GM19043 (cell line): ENCODE measurements at regions not wholly inside any gene's neighbourhood (a gene's known extent, or its start where the extent isn't known, plus 50 kb on each side); places are given as distances from the start of the nearest gene placed in this dataset.
A peak's percentile ranks its signal among the peaks of the same experiment; 100 is the strongest.

Experiments
- ATAC-seq: cut with Tn5 transposase; IDR thresholded peaks from one replicate; pipeline ENCODE4 v1.9.1; 2021; ENCODE audit warnings: low read depth; ENCODE audit not compliant: unreplicated experiment

DNA sequence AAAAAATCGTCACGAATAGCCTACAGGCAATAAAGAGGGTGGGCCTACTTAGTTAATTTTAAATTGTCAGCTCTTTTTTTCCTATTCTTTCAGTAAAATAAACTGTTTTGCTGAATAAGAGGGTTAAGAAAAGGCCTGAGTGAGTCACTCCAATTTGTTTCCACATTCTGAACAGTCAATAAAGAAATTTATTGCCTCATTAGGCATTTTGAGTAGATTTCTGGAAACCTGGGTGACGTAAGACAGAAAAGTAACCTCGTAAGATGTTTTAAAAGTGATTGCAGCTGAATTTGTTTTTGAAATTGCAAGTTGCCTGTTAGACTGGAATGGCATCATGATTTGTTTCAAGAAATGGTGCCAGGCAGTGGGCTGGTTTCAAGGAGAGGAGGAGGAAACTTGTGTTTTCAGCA is 439.3 kb downstream of the USP25 start:
- no peak for ATAC-seq

- ATAC-seq, result no peak
Observed at GRCh38 chr21:16169779-16170178, 440.0 kb downstream of the USP25 start.

GRCh38 chr21:16176570-16176969 is 446.8 kb downstream of the USP25 start:
- ATAC-seq, result no peak

- no peak for ATAC-seq
Observed at GRCh38 chr21:16177532-16177931, 447.8 kb downstream of the USP25 start.

DNA sequence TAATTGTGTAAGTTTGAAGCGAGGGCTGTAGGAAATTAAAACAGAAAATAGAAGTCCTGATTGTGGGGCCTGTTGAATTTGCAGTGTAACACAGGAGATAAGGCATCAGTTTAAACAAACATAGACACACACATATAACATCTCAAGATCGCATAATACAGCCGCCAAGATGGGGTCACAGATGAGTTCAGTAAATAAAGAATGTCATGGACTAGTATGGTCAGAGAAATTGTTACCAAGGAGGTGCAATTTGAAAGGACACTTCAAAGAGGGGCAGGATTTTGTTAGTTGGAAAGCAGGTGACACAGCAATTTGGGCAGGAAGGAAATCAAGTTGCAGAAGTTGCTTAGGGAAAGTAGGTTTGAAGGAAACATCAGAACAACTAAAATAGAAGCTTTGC is 450.0 kb downstream of the USP25 start:
- ATAC-seq, result no peak

DNA sequence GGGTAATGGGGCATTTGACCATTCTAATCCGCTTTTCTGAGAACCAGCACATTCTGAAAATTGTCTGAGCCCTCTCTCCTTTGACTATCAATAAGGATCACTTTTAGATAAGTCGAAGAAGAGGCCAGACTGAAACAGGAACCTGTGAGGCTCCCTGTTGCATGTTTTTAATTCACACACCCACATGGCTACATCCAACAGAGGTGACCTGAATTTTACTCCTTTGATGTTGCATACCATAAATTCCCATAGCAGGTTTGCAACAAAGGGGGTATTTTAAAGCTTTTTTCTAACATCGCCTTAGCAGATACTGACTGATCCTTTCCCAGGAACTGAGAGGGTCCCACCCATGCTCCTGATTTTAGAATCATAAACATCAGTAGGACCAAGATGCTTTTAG is 450.8 kb downstream of the USP25 start:
- ATAC-seq, result no peak

GRCh38 chr21:16181018-16181417 is 451.2 kb downstream of the USP25 start:
- no peak for ATAC-seq

DNA sequence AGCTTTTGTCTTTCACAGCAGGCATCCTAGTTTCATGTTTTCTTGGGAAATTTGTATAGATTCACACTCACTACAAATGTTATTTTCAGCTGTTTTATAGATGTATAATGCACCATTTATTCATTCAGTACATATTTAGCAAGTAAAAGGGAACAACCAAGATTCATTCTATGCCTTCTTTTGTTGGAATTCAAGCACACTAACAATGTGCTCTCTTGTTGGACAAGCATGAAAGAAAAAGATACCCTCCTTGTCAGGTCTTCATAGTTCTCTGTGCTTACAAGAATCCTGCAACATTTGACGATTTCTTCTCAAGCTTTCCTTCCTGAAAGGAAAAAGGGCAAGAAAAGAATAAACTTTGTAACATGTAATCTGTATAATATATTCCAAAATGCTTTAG is 456.0 kb downstream of the USP25 start:
- ATAC-seq, result no peak

DNA sequence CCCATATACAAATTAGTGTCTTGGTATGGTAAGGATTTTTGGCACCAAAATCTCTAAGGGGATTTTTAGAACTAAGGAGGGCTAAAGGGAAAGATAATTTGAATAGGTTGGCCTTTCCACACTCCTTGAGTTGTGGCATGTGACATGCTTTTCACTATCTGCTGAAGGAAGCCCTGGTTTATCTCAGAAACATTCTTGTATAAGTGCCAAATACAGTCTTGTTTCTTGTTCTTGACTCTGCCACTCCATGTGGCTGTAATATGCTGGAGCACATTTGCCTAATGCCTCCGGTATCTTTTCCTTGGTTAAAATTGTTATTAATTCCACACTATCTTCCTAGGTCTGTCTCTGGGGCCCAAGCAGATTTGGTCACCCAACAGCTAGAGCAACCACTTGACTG is 457.0 kb downstream of the USP25 start:
- no peak for ATAC-seq

DNA sequence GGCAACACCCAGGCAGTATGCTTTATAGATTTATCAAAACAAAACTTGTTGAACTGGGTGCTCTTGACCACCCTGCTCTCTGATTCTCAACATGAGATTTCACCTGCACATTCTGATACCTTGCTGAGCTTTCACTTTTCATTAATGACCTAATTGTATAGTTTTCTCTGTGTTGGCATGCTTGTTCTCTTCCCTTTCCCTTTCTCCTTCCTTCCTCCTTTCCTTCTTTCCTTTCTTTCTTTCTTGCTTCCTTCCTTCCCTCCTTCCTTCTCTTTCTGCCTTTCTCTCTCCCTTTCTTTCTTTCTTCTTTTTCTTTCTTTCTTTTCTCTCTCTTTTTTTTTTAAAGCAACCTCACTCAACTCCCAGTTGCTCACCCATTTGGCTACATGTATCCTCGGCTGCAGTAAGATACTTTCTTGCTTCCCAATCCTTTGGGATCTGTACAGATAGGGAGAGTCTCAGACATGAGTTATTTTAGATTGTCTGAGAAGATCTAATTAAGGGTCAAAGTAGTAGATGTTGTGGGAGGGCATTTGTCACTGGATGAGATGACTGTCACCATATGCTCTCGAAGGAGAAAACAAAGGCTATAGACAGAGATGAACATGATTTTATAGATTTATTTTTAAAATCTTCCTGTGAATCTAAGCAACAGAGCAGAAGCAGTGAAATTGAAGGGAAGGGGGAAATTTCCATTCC is 458.0 kb downstream of the USP25 start:
- ATAC-seq, result no peak

DNA sequence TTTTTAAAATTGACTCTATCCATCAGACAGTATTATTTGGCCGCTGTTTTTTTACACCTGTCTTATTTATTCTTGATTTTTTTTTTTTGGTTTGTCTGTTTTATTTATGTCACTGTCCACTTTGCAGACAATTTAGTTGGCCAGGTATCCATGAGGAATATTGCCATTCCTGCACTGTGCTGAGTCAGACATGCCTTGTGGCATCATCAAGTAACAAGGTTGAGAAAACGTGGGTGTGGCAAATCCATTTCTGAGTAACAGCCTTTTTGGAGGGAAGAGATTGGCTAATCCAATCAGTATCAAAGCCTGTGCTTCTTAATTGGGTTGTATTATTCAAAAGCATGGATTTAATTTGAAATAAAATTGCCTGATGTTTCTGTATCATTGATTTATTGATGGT is 463.1 kb downstream of the USP25 start:
- no peak for ATAC-seq

DNA sequence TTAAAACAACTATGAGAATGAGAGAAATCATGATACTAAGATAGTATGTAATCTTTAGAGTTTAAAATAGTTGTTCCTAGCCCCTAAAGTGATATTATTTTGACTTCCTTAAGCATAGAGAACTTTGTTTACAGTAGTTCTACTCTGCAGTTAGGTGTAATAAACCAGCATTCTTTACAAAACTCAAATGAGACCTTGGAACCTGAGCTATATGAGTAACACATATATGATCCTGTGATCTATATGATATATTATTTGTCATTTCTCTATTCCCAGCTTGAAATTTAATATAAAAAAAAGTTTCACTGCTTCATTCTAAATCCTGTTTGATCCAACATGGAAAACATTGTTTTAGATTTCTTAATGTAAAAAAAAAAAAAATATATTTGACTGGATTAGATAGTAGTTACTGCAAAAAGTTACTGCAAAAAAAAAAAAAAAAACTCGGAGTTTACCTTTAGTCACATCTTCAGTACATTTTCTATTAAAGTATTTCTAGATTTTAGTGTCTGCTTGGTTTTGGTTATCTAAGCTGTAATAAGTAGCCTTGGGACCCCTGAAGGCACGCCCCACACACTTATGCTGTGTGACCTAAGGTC is 463.8 kb downstream of the USP25 start:
- no peak for ATAC-seq

DNA sequence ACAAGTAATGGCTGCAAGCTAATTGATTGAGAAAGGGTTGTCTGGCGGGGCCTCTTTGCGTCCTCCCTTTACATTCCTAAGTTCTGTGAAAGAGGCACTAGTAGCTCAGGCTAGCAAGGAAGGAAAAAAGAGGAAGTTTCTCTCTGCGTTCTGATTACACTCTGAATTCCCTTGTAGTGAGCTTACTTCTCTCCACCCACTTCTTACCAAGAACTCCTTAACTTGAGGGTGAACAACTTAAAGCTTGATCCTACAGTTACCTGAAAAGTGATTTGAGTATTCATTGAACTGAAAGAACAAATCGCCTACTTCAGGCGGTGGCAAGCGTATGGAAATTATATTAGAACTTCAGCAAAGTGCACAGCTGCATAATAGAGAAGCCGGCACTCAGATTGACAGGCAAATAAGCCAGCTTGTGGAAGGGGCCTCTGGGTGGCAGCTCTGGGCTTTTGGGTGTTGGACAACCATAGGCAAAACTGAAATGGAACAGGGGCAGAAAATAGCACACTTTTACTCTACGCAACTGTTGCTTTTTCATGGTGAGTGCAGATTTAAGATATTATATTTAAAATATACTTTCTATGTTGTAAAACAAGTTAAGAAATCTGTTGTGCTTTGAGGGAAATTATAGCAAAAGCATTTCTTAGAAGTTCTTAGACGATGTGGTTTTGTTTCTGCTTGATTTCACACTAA is 464.5 kb downstream of the USP25 start:
- peak; percentile 64 for ATAC-seq

DNA sequence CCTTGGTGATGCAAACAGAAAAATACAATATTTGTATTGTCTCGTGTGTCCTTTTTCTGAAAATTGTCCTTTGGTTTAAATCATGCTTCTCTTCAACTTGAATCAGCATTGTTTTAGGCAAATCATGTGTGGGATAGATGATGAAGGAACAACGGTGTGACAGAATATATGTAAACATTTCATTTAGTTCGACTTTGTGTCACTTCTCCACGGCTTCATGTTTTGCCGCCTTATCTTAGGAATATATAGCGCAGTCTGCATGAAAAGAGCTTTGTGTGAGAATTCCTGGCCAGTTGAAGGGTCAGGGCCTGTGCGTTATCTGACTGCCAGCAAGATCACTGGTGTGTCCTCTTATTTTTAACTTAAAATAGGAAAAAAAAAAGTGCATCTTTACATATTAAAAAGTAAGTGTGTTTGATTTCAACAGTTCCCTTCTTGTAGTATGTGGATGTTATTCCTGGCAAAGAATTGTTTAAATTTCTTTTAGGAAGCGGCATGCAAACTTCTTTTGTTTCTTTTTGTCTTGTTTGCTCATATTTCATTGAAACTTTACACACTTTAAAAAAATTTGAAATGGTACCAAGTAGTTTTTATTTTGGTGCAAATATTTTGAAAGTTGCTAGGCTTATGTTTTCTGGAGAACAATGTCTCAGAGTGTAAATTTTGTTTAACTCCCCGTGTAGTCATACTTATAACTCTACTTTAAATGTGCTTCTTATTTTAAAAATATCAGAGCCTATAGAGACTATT is 465.2 kb downstream of the USP25 start:
- ATAC-seq, result peak; percentile 28

GRCh38 chr21:16195538-16195910 is 465.7 kb downstream of the USP25 start:
- ATAC-seq, result no peak

DNA sequence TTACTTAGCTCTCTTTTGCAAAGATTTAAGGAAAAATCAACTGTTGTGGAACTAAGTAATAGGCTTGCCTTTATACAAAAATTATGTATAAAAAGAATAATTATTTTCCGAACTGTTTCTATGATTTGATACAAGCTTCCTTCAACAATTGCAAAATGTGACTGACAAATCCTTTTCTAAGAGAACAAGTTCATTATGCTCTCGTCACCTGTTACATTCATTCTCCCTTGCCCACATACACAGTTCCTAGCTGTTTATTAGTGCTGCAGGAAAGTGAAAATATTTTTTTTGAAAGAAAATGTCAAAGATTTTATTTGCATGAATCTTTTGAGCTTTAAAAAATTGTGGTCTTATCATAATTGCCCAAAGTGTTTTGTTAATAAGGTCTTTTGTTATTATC is 466.2 kb downstream of the USP25 start:
- ATAC-seq, result no peak

DNA sequence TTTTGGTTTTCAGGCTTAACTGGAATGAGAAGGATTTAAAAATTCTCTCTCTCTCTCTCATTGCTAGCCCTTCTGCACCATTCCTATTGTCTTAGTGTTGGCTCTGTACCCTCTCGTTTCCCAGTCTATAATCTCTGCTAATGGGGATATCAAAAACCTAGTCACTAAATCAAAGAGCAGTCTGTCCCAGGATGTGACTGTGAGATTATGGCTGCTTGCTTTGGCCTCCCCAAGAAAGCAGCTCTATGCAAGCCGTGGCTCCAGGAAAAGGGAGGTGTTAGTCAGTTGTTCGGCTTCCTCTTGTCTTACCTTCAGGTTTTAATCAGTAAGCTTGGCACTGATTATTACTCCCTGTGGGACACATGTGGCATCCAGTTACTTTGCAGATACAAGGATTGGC is 468.8 kb downstream of the USP25 start:
- ATAC-seq, result no peak

GRCh38 chr21:16199539-16199938 is 469.8 kb downstream of the USP25 start:
- ATAC-seq, result no peak

DNA sequence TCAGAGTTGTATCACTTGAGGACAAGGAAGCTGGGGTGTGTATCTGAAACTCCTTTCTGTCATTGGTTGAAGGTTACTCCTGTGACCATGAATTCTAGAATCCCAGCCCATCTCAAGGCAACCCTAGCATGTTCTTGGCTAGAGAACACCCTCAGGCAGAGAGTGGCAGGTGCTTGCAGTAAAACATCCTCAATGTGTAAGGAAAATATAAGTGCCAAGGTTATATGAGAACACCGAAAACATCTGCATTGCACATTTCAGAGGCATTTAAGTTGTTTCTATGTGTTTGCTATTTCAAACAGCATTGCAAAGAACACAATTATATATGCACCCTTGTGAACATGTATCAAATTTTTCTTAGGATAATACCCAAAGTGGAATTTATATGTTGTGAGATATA is 471.9 kb downstream of the USP25 start:
- no peak for ATAC-seq

DNA sequence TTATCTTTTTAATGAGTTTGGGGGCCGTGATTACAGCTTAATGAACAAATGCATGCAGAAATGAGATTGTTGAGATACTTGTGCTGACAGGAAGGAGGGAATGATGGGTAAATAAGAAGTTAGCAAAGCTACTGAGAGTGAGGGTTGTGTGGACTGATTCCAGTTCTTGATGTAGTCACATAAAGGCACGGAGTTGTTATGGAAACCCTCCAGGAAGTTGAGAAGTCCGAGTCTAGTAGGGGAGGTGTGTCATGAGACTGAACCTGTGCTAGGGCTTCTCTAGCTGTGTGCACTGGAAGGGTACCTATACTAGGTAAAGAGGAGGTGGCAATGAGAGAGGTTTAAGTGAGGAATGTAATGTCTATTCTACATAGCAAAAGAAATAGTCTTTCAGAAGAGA is 475.7 kb downstream of the USP25 start:
- ATAC-seq, result no peak
